ENCODE measurements at regions not wholly inside any gene's neighbourhood (a gene's known extent, or its start where the extent isn't known, plus 50 kb on each side); places are given as distances from the start of the nearest gene placed in this dataset.

DNA sequence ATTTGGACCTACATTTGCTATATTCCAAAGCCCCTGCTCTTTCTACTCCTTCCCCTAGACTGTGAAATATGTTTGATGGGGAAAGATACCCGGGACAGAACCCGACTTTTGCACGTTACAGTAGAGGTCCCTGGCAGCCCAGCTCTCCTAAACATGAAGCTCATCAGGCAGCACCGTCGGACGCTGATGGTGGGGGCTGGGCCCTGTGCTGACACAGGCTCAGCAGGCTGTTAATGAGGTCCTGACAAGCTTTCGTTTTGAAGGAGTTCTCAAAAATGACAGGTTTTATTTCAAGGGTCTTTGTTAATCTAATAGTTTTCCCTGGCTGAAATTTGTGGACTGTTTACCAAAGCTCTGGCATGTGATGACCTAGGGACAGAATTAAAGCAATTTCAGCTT, 102.3 kb downstream of the SLC25A47 start:
- TF ChIP-seq, protein P1, sequence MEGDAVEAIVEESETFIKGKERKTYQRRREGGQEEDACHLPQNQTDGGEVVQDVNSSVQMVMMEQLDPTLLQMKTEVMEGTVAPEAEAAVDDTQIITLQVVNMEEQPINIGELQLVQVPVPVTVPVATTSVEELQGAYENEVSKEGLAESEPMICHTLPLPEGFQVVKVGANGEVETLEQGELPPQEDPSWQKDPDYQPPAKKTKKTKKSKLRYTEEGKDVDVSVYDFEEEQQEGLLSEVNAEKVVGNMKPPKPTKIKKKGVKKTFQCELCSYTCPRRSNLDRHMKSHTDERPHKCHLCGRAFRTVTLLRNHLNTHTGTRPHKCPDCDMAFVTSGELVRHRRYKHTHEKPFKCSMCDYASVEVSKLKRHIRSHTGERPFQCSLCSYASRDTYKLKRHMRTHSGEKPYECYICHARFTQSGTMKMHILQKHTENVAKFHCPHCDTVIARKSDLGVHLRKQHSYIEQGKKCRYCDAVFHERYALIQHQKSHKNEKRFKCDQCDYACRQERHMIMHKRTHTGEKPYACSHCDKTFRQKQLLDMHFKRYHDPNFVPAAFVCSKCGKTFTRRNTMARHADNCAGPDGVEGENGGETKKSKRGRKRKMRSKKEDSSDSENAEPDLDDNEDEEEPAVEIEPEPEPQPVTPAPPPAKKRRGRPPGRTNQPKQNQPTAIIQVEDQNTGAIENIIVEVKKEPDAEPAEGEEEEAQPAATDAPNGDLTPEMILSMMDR (IDR thresholded peaks at IDR 0.05; ENCODE audit: low read depth, low read length) = no peak
- no peak for TF ChIP-seq EZH2phosphoT487 (IDR thresholded peaks at IDR 0.05; ENCODE audit: low read depth)

Measured in OCI-LY3 (cell line).